HepG2 (cell line): ENCODE measurements at regions not wholly inside any gene's neighbourhood (a gene's known extent, or its start where the extent isn't known, plus 50 kb on each side); places are given as distances from the start of the nearest gene placed in this dataset.
A peak's percentile ranks its signal among the peaks of the same experiment; 100 is the strongest.

Experiments used
- EED ChIP-seq: sonication (generic); formaldehyde crosslinking; IDR thresholded peaks from 2 replicates; pipeline ENCODE4 v1.5.0; 2020; ENCODE audit warnings: mild to moderate bottlenecking, missing genetic modification reagents
- ELF4 ChIP-seq: sonication (generic); formaldehyde crosslinking; IDR thresholded peaks from 2 replicates; pipeline ENCODE4 v1.5.0; 2020; ENCODE audit warnings: missing genetic modification reagents, mild to moderate bottlenecking, moderate library complexity, borderline replicate concordance
- ISX ChIP-seq: sonication (generic); formaldehyde crosslinking; conservative IDR thresholded peaks from 2 replicates; pipeline ENCODE4 v1.5.0; 2020; ENCODE audit warnings: missing genetic modification reagents
- KDM6A ChIP-seq: IDR thresholded peaks from 2 replicates; pipeline ENCODE4 v1.6.1; 2016; ENCODE audit warnings: low read depth
- NBN ChIP-seq: fragments of 450-650 bp; conservative IDR thresholded peaks from 2 replicates; pipeline ENCODE4 v1.6.1; 2017
- NPAS2 ChIP-seq: sonication (generic); formaldehyde crosslinking; IDR thresholded peaks from 2 replicates; pipeline ENCODE4 v1.8.0; 2022; ENCODE audit warnings: mild to moderate bottlenecking, missing genetic modification reagents, borderline replicate concordance
- PAWR ChIP-seq: sonication (generic); formaldehyde crosslinking; IDR thresholded peaks from 2 replicates; pipeline ENCODE4 v1.4.0; 2020; ENCODE audit warnings: missing genetic modification reagents, mild to moderate bottlenecking, borderline replicate concordance
- SNAPC2 ChIP-seq: sonication (generic); formaldehyde crosslinking; IDR thresholded peaks from 2 replicates; pipeline ENCODE4 v1.8.1; 2022; ENCODE audit warnings: mild to moderate bottlenecking, missing genetic modification reagents
- ZNF274 ChIP-seq: sonication (generic); formaldehyde crosslinking; IDR thresholded peaks from 2 replicates; pipeline ENCODE4 v1.5.1; 2020; ENCODE audit warnings: mild to moderate bottlenecking, missing genetic modification reagents
- ZNF34 ChIP-seq: sonication (generic); formaldehyde crosslinking; IDR thresholded peaks from 2 replicates; pipeline ENCODE4 v1.4.0; 2020; ENCODE audit warnings: mild to moderate bottlenecking, missing genetic modification reagents, borderline replicate concordance
- ZNF703 ChIP-seq: sonication (generic); formaldehyde crosslinking; IDR thresholded peaks from 2 replicates; pipeline ENCODE4 v1.5.1; 2020; ENCODE audit warnings: missing genetic modification reagents, mild to moderate bottlenecking, moderate library complexity, borderline replicate concordance
- ZNF709 ChIP-seq: sonication (generic); formaldehyde crosslinking; IDR thresholded peaks from 2 replicates; pipeline ENCODE4 v1.5.0; 2020; ENCODE audit warnings: mild to moderate bottlenecking, missing genetic modification reagents
- ZNF75D ChIP-seq: sonication (generic); formaldehyde crosslinking; IDR thresholded peaks from 2 replicates; pipeline ENCODE4 v1.8.1; 2023; ENCODE audit warnings: missing genetic modification reagents, mild to moderate bottlenecking, borderline replicate concordance
- TF ChIP-seq, protein P1 (sequence below): sonication (generic); formaldehyde crosslinking; IDR thresholded peaks from 2 replicates; pipeline ENCODE4 v1.8.1; 2023; ENCODE audit warnings: missing genetic modification reagents, inconsistent platforms, borderline replicate concordance
- TF ChIP-seq, protein P2 (sequence below): sonication (generic); formaldehyde crosslinking; IDR thresholded peaks from 2 replicates; pipeline ENCODE4 v1.5.0; 2020; ENCODE audit warnings: mild to moderate bottlenecking, missing genetic modification reagents
- TF ChIP-seq, protein P3 (sequence below): sonication (generic); formaldehyde crosslinking; IDR thresholded peaks from 2 replicates; pipeline ENCODE4 v1.4.0; 2020; ENCODE audit warnings: missing genetic modification reagents, borderline replicate concordance
- TF ChIP-seq, protein P4 (sequence below): sonication (generic); formaldehyde crosslinking; IDR thresholded peaks from 2 replicates; pipeline ENCODE4 v1.5.0; 2020; ENCODE audit warnings: missing genetic modification reagents
- TF ChIP-seq, protein P5 (sequence below): sonication (generic); formaldehyde crosslinking; IDR thresholded peaks from 2 replicates; pipeline ENCODE4 v1.9.0; 2021; ENCODE audit warnings: missing genetic modification reagents, borderline replicate concordance
- TF ChIP-seq, protein P6 (sequence below): sonication (generic); formaldehyde crosslinking; IDR thresholded peaks from 2 replicates; pipeline ENCODE4 v1.4.0; 2020; ENCODE audit warnings: missing genetic modification reagents; ENCODE audit errors: not compliant biosample characterization

DNA sequence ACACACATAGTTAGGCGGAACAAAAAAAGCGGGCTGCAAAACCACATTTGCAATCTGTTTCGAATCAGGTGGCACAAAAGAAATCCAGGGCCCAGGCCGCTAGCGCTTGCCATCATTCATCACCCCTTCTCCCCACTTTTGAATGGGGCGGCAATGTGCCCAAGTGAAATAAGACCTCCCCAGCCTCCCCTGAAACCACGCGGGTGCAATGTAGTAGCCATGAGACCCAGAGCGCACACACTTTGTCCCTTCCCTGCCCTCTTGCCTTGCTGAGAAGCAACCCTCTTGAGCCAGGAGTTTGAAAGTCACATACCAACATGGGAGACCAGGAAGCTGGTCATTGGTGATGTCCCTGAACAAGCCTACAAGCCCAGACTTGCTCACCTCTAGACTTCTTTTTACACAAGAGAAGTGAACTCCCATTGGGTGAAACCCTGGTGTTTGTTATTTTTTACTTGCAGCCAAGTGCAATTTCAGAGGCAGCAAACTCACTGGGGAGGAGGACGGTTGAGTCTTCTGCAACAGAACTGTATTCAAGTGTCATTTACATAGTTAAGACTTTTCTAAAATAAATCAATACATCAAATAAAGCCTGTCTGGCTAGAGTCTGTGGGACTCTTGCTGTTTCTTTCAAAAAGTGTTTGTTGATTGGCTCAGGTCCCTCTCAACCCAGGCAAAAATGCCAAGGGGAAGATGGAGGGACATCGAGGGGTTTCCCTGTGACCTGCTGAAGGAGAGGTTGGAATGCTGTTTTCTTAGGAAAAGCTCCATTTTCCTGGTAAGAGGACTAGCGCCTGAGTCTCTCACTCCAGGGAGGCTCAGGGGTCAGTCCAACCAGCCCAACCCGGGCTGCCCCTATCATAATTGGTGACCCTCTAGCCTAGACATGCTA lies 138.1 kb upstream of the PTPN1 start (continued):
- TF ChIP-seq, protein P1, sequence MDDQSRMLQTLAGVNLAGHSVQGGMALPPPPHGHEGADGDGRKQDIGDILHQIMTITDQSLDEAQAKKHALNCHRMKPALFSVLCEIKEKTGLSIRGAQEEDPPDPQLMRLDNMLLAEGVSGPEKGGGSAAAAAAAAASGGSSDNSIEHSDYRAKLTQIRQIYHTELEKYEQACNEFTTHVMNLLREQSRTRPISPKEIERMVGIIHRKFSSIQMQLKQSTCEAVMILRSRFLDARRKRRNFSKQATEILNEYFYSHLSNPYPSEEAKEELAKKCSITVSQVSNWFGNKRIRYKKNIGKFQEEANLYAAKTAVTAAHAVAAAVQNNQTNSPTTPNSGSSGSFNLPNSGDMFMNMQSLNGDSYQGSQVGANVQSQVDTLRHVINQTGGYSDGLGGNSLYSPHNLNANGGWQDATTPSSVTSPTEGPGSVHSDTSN, result no peak
- TF ChIP-seq NBN, result no peak
- TF ChIP-seq EED (CRISPR knock-in tag), result no peak
- no peak for TF ChIP-seq ZNF75D
- TF ChIP-seq, protein P2, sequence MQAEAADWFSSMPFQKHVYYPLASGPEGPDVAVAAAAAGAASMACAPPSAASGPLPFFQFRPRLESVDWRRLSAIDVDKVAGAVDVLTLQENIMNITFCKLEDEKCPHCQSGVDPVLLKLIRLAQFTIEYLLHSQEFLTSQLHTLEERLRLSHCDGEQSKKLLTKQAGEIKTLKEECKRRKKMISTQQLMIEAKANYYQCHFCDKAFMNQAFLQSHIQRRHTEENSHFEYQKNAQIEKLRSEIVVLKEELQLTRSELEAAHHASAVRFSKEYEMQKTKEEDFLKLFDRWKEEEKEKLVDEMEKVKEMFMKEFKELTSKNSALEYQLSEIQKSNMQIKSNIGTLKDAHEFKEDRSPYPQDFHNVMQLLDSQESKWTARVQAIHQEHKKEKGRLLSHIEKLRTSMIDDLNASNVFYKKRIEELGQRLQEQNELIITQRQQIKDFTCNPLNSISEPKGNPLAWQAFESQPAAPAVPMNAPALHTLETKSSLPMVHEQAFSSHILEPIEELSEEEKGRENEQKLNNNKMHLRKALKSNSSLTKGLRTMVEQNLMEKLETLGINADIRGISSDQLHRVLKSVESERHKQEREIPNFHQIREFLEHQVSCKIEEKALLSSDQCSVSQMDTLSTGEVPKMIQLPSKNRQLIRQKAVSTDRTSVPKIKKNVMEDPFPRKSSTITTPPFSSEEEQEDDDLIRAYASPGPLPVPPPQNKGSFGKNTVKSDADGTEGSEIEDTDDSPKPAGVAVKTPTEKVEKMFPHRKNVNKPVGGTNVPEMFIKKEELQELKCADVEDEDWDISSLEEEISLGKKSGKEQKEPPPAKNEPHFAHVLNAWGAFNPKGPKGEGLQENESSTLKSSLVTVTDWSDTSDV (CRISPR knock-in tag), result no peak
- TF ChIP-seq ISX (CRISPR knock-in tag), result no peak
- TF ChIP-seq ZNF709, result no peak
- TF ChIP-seq ZNF34 (CRISPR knock-in tag), result no peak
- TF ChIP-seq, protein P3, sequence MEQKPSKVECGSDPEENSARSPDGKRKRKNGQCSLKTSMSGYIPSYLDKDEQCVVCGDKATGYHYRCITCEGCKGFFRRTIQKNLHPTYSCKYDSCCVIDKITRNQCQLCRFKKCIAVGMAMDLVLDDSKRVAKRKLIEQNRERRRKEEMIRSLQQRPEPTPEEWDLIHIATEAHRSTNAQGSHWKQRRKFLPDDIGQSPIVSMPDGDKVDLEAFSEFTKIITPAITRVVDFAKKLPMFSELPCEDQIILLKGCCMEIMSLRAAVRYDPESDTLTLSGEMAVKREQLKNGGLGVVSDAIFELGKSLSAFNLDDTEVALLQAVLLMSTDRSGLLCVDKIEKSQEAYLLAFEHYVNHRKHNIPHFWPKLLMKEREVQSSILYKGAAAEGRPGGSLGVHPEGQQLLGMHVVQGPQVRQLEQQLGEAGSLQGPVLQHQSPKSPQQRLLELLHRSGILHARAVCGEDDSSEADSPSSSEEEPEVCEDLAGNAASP (CRISPR knock-in tag), result 0 out of 2 replicates have a peak, but pooled peaks have one; percentile 6
- no peak for TF ChIP-seq ZNF703 (CRISPR knock-in tag)
- TF ChIP-seq ELF4 (CRISPR knock-in tag), result no peak
- TF ChIP-seq PAWR, result 0 out of 2 replicates have a peak, but pooled peaks have one; percentile 76
- TF ChIP-seq, protein P4, sequence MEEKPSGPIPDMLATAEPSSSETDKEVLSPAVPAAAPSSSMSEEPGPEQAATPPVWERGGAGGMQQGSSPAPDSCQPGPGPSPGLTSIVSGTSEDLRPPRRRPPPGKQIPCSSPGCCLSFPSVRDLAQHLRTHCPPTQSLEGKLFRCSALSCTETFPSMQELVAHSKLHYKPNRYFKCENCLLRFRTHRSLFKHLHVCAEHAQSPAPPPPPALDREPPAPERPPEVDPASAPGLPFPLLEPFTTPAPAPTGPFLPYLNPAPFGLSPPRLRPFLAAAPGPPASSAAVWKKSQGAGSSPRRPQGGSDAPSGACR (CRISPR knock-in tag), result no peak
- no peak for TF ChIP-seq KDM6A
- TF ChIP-seq, protein P5, sequence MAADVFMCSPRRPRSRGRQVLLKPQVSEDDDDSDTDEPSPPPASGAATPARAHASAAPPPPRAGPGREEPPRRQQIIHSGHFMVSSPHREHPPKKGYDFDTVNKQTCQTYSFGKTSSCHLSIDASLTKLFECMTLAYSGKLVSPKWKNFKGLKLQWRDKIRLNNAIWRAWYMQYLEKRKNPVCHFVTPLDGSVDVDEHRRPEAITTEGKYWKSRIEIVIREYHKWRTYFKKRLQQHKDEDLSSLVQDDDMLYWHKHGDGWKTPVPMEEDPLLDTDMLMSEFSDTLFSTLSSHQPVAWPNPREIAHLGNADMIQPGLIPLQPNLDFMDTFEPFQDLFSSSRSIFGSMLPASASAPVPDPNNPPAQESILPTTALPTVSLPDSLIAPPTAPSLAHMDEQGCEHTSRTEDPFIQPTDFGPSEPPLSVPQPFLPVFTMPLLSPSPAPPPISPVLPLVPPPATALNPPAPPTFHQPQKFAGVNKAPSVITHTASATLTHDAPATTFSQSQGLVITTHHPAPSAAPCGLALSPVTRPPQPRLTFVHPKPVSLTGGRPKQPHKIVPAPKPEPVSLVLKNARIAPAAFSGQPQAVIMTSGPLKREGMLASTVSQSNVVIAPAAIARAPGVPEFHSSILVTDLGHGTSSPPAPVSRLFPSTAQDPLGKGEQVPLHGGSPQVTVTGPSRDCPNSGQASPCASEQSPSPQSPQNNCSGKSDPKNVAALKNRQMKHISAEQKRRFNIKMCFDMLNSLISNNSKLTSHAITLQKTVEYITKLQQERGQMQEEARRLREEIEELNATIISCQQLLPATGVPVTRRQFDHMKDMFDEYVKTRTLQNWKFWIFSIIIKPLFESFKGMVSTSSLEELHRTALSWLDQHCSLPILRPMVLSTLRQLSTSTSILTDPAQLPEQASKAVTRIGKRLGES (CRISPR knock-in tag), result no peak
- no peak for TF ChIP-seq NPAS2 (CRISPR knock-in tag)
- no peak for TF ChIP-seq SNAPC2
- TF ChIP-seq ZNF274 (CRISPR knock-in tag), result no peak
- TF ChIP-seq, protein P6, sequence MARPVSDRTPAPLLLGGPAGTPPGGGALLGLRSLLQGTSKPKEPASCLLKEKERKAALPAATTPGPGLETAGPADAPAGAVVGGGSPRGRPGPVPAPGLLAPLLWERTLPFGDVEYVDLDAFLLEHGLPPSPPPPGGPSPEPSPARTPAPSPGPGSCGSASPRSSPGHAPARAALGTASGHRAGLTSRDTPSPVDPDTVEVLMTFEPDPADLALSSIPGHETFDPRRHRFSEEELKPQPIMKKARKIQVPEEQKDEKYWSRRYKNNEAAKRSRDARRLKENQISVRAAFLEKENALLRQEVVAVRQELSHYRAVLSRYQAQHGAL (CRISPR knock-in tag), result no peak
